SK-N-SH (cell line): ENCODE measurements at regions not wholly inside any gene's neighbourhood (a gene's known extent, or its start where the extent isn't known, plus 50 kb on each side); places are given as distances from the start of the nearest gene placed in this dataset.

Experiments used
- CTCF ChIA-PET: fragments of 300-600, 350-600 bp; formaldehyde crosslinking; extraction: SDS; loops from one replicate; lab custom pipeline; 2021; lab: Yijun Ruan, JAX
- POLR2A ChIA-PET: fragments of 350-600 bp; sonication (Branson Sonifier 250); formaldehyde crosslinking; extraction: SDS; loops from one replicate; lab custom pipeline; 2020; ENCODE audit warnings: antibody characterized with exemption, inconsistent platforms; lab: Yijun Ruan, JAX
- DNase-seq: peaks from one replicate; pipeline ENCODE4 v3.0.0; 2012
- H2AFZ ChIP-seq: fragments of 200-600 bp; sonication (generic); 2 replicates; pipeline ENCODE4 v1.8.1; 2016; ENCODE audit warnings: antibody characterized with exemption, mild to moderate bottlenecking, low read depth
- H3F3A ChIP-seq: fragments of 200-600 bp; sonication (generic); replicated peaks from 2 replicates; pipeline ENCODE3; 2016; ENCODE audit warnings: antibody characterized with exemption, mild to moderate bottlenecking; ENCODE audit not compliant: insufficient read depth
- H3K27ac ChIP-seq, 2 experiments: fragments of 200-500 bp in 1 of 2; fragments of 200-600 bp in 1 of 2; sonication (Bioruptor generic) in 1 of 2; sonication (generic), shearing (Covaris generic) in 1 of 2; 2 replicates each; pipeline versions ENCODE4 v1.5.1 to v1.6.1; 2014 to 2016; ENCODE audit warnings: low read depth in 2 of 2, inconsistent platforms in 1 of 2, low read length in 1 of 2, mild to moderate bottlenecking in 1 of 2, mixed read lengths in 1 of 2
- H3K27me3 ChIP-seq: fragments of 200-600 bp; sonication (generic), shearing (Covaris generic); 2 replicates; pipeline ENCODE4 v1.6.1; 2016; ENCODE audit warnings: mixed run types; ENCODE audit not compliant: insufficient read depth
- H3K36me3 ChIP-seq, 2 experiments: fragments of 200-500 bp in 1 of 2; fragments of 200-600 bp in 1 of 2; sonication (Bioruptor generic) in 1 of 2; sonication (generic) in 1 of 2; replicated peaks in 1 of 2; 2 replicates each; pipeline versions ENCODE3 to v1.5.1; 2014 to 2016; ENCODE audit warnings: low read length in 1 of 2, mild to moderate bottlenecking in 1 of 2; ENCODE audit not compliant: insufficient read depth in 2 of 2, control insufficient read depth in 1 of 2
- H3K4me1 ChIP-seq, 2 experiments: fragments of 200-500 bp in 1 of 2; fragments of 200-600 bp in 1 of 2; sonication (Bioruptor generic) in 1 of 2; sonication (generic), shearing (Covaris generic) in 1 of 2; 2 replicates each; pipeline versions ENCODE4 v1.5.1 to v1.6.1; 2014 to 2016; ENCODE audit warnings: low read depth in 1 of 2, low read length in 1 of 2, mixed run types in 1 of 2; ENCODE audit not compliant: insufficient read depth in 2 of 2, control insufficient read depth in 1 of 2
- H3K4me2 ChIP-seq: fragments of 200-600 bp; sonication (generic), shearing (Covaris generic); 2 replicates; pipeline ENCODE4 v1.6.1; 2017; ENCODE audit warnings: mixed run types
- H3K4me3 ChIP-seq, 2 experiments: fragments of 200-500 bp in 1 of 2; fragments of 200-600 bp in 1 of 2; sonication (Bioruptor generic) in 1 of 2; sonication (generic), shearing (Covaris generic) in 1 of 2; 2 replicates each; pipeline versions ENCODE4 v1.5.1 to v1.8.1; 2014 to 2016; ENCODE audit warnings: low read depth in 2 of 2, inconsistent platforms in 1 of 2, low read length in 1 of 2, mild to moderate bottlenecking in 1 of 2, mixed read lengths in 1 of 2, moderate library complexity in 1 of 2
- H3K79me2 ChIP-seq: fragments of 200-600 bp; sonication (generic); 2 replicates; pipeline ENCODE4 v1.8.1; 2017; ENCODE audit warnings: mild to moderate bottlenecking; ENCODE audit not compliant: insufficient read depth
- H3K9ac ChIP-seq: fragments of 200-600 bp; sonication (generic); 2 replicates; pipeline ENCODE4 v1.6.1; 2017; ENCODE audit warnings: mixed run types
- H3K9me2 ChIP-seq: fragments of 200-600 bp; sonication (generic); 2 replicates; pipeline ENCODE4 v1.6.1; 2017; ENCODE audit warnings: mixed run types
- H3K9me3 ChIP-seq: fragments of 200-600 bp; sonication (generic); 2 replicates; pipeline ENCODE4 v1.6.1; 2017; ENCODE audit warnings: mixed run types, mild to moderate bottlenecking, moderate library complexity
- H4K20me1 ChIP-seq: fragments of 200-600 bp; sonication (generic); 2 replicates; pipeline ENCODE4 v1.6.1; 2017; ENCODE audit warnings: mild to moderate bottlenecking, mixed run types; ENCODE audit not compliant: insufficient read depth
- CHD2 ChIP-seq: fragments of 150-350 bp; IDR thresholded peaks from 2 replicates; pipeline ENCODE4 v1.6.1; 2018; ENCODE audit warnings: low read length; ENCODE audit not compliant: partially characterized antibody
- EP300 ChIP-seq, 2 experiments: IDR thresholded peaks; 2 replicates each; pipeline versions ENCODE4 v1.4.0 to v1.6.1; 2012; ENCODE audit warnings: borderline replicate concordance in 1 of 2, low read depth in 1 of 2, low read length in 1 of 2
- EZH2phosphoT487 ChIP-seq: fragments of 200-600 bp; sonication (generic); IDR thresholded peaks from 2 replicates; pipeline ENCODE4 v1.6.1; 2017; ENCODE audit warnings: low read depth, mixed run types, mild to moderate bottlenecking, antibody characterized with exemption, moderate library complexity, borderline replicate concordance
- FOXM1 ChIP-seq: IDR thresholded peaks from 2 replicates; pipeline ENCODE4 v1.4.0; 2012; ENCODE audit warnings: low read depth, mild to moderate bottlenecking
- GATA2 ChIP-seq: sonication (generic); formaldehyde crosslinking; IDR thresholded peaks from 2 replicates; pipeline ENCODE4 v1.5.0; 2020; ENCODE audit warnings: mild to moderate bottlenecking, missing genetic modification reagents
- JUND ChIP-seq: IDR thresholded peaks from 2 replicates; pipeline ENCODE4 v1.4.0; 2012
- MEF2A ChIP-seq: IDR thresholded peaks from 2 replicates; pipeline ENCODE4 v1.4.0; 2012; ENCODE audit warnings: low read depth, borderline replicate concordance
- POLR2AphosphoS5 ChIP-seq: IDR thresholded peaks from 2 replicates; pipeline ENCODE4 v1.6.1; 2012; ENCODE audit warnings: low read depth, low read length
- RCOR1 ChIP-seq: fragments of 150-350 bp; IDR thresholded peaks from 2 replicates; pipeline ENCODE4 v1.6.1; 2017; ENCODE audit warnings: antibody characterized with exemption, low read length
- RFX5 ChIP-seq: IDR thresholded peaks from 2 replicates; pipeline ENCODE4 v1.6.1; 2012; ENCODE audit warnings: mild to moderate bottlenecking, improper control_type of control experiment, low read length
- RXRA ChIP-seq: IDR thresholded peaks from 2 replicates; pipeline ENCODE4 v1.4.0; 2012; ENCODE audit warnings: low read depth, mild to moderate bottlenecking, borderline replicate concordance
- SIN3A ChIP-seq: IDR thresholded peaks from 2 replicates; pipeline ENCODE4 v1.6.1; 2012; ENCODE audit warnings: low read depth, mild to moderate bottlenecking, low read length, moderate library complexity, borderline replicate concordance
- TAF1 ChIP-seq: IDR thresholded peaks from 2 replicates; pipeline ENCODE4 v1.6.1; 2012; ENCODE audit warnings: low read depth, mild to moderate bottlenecking, low read length, moderate library complexity, borderline replicate concordance
- TCF12 ChIP-seq: IDR thresholded peaks from 2 replicates; pipeline ENCODE4 v1.4.0; 2012
- TEAD4 ChIP-seq: IDR thresholded peaks from 2 replicates; pipeline ENCODE4 v1.4.0; 2012; ENCODE audit warnings: mild to moderate bottlenecking, borderline replicate concordance; ENCODE audit not compliant: insufficient read depth
- WGBS: methylation state at CpG from one replicate; pipeline ENCODE4 v1.1.6; 2017; ENCODE audit warnings: low lambda C conversion rate; 5-methylcytosine and 5-hydroxymethylcytosine counted together
- TF ChIP-seq, protein P1 (sequence below): IDR thresholded peaks from 2 replicates; pipeline ENCODE4 v1.4.0; 2012; ENCODE audit warnings: low read depth, borderline replicate concordance
- TF ChIP-seq, protein P2 (sequence below): fragments of 200-600 bp; sonication (generic); IDR thresholded peaks from 2 replicates; pipeline ENCODE4 v1.6.1; 2017; ENCODE audit warnings: antibody characterized with exemption, mild to moderate bottlenecking, moderate library complexity
- TF ChIP-seq, protein P3 (sequence below): IDR thresholded peaks from 2 replicates; pipeline ENCODE4 v1.6.1; 2012; ENCODE audit warnings: mild to moderate bottlenecking, low read depth, low read length, moderate library complexity

DNA sequence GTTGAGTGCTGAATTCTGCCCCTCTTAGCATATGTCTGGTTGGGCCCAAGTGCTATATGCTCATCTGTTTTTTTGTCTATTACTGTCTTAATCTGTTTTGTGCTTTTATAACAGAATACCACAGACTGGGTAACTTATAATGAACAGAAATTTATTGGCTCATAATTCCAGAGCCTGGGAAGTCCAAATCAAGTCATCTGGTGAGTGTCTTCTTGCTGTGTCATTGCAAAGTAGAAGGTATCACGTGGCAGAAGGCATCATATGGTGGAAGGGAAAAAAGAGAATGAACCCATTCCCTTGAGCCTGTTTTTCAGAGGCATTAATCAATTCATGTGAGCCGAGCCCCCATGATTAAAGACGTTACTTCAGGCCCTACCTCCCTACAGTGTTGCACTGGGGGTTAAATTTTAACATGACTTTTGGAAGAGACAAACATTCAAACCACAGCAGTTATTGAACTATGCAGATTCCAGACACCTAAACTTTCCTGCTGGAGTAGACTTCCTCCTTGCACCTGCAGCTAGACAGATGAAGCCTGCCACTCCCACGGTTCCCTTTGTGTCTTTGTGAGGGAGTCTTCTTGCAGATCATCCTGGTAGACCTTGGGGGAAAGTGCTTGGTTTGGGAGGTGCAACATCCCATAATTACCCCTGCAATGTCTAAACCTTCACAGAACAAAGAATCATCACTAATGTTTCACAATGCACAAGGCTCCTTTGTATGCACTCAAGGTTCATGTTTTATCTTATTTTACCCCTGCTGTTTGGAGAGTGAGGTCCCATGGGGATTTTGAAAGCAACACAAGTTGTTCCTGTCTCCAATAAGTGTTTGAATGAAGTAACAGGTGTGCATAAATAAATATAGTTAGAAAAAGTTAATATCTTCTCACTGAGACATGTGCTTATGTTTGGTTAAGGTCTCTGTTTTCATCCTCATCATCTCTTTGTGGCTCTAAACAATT, 64.7 kb upstream of the XCR1 start:
- Histone ChIP-seq H3F3A (no peaks in the 10 kb centered on the region), H3K4me1 (no peaks in the 10 kb centered on the region), H3K27ac (no peak overlapping the region), H3K36me3 (no peaks in the 10 kb centered on the region), H3K9ac (no peak overlapping the region), H4K20me1 (no peaks in the 10 kb centered on the region), H3K79me2 (no peaks in the 10 kb centered on the region), H3K4me2 (no peak overlapping the region), H3K4me3 (no peak overlapping the region), H2AFZ (no peak overlapping the region), H3K9me2 (no peaks in the 10 kb centered on the region), H3K9me3 (no peaks in the 10 kb centered on the region), H3K27me3 (peaks cover 11% of the 10 kb centered on the region; the same call in 1 of the 2 replicates)
- no peak for DNase-seq
- ChIA-PET POLR2A (no interaction called here), CTCF (interaction anchor here (6.1 kb wide), 1 partner anchor 14 kb away, joined by 67 read pairs; no protein-coding TSS in a partner anchor)
- TF ChIP-seq, protein P1, sequence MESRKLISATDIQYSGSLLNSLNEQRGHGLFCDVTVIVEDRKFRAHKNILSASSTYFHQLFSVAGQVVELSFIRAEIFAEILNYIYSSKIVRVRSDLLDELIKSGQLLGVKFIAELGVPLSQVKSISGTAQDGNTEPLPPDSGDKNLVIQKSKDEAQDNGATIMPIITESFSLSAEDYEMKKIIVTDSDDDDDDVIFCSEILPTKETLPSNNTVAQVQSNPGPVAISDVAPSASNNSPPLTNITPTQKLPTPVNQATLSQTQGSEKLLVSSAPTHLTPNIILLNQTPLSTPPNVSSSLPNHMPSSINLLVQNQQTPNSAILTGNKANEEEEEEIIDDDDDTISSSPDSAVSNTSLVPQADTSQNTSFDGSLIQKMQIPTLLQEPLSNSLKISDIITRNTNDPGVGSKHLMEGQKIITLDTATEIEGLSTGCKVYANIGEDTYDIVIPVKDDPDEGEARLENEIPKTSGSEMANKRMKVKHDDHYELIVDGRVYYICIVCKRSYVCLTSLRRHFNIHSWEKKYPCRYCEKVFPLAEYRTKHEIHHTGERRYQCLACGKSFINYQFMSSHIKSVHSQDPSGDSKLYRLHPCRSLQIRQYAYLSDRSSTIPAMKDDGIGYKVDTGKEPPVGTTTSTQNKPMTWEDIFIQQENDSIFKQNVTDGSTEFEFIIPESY, result no peak
- no peak for TF ChIP-seq JUND
- no peak for TF ChIP-seq MEF2A
- TF ChIP-seq GATA2, result no peak
- no peak for TF ChIP-seq EP300 (IDR thresholded peaks at IDR 0.05; ENCODE audit: borderline replicate concordance in 1 of 2, low read depth in 1 of 2, low read length in 1 of 2)
- no peak for TF ChIP-seq TAF1
- no peak for TF ChIP-seq FOXM1
- TF ChIP-seq, protein P2, sequence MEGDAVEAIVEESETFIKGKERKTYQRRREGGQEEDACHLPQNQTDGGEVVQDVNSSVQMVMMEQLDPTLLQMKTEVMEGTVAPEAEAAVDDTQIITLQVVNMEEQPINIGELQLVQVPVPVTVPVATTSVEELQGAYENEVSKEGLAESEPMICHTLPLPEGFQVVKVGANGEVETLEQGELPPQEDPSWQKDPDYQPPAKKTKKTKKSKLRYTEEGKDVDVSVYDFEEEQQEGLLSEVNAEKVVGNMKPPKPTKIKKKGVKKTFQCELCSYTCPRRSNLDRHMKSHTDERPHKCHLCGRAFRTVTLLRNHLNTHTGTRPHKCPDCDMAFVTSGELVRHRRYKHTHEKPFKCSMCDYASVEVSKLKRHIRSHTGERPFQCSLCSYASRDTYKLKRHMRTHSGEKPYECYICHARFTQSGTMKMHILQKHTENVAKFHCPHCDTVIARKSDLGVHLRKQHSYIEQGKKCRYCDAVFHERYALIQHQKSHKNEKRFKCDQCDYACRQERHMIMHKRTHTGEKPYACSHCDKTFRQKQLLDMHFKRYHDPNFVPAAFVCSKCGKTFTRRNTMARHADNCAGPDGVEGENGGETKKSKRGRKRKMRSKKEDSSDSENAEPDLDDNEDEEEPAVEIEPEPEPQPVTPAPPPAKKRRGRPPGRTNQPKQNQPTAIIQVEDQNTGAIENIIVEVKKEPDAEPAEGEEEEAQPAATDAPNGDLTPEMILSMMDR, result no peak
- TF ChIP-seq SIN3A, result no peak
- TF ChIP-seq TEAD4, result no peak
- no peak for TF ChIP-seq CHD2
- TF ChIP-seq, protein P3, sequence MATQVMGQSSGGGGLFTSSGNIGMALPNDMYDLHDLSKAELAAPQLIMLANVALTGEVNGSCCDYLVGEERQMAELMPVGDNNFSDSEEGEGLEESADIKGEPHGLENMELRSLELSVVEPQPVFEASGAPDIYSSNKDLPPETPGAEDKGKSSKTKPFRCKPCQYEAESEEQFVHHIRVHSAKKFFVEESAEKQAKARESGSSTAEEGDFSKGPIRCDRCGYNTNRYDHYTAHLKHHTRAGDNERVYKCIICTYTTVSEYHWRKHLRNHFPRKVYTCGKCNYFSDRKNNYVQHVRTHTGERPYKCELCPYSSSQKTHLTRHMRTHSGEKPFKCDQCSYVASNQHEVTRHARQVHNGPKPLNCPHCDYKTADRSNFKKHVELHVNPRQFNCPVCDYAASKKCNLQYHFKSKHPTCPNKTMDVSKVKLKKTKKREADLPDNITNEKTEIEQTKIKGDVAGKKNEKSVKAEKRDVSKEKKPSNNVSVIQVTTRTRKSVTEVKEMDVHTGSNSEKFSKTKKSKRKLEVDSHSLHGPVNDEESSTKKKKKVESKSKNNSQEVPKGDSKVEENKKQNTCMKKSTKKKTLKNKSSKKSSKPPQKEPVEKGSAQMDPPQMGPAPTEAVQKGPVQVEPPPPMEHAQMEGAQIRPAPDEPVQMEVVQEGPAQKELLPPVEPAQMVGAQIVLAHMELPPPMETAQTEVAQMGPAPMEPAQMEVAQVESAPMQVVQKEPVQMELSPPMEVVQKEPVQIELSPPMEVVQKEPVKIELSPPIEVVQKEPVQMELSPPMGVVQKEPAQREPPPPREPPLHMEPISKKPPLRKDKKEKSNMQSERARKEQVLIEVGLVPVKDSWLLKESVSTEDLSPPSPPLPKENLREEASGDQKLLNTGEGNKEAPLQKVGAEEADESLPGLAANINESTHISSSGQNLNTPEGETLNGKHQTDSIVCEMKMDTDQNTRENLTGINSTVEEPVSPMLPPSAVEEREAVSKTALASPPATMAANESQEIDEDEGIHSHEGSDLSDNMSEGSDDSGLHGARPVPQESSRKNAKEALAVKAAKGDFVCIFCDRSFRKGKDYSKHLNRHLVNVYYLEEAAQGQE, result no peak
- no peak for TF ChIP-seq RFX5
- TF ChIP-seq RXRA, result no peak
- TF ChIP-seq TCF12, result no peak
- TF ChIP-seq RCOR1, result no peak
- no peak for TF ChIP-seq POLR2AphosphoS5
- no peak for TF ChIP-seq EZH2phosphoT487
- WGBS, result 5% methylated on average over 4 of the region's 4 CpGs
